HEK293T (cell line): ENCODE measurements at regions not wholly inside any gene's neighbourhood (a gene's known extent, or its start where the extent isn't known, plus 50 kb on each side); places are given as distances from the start of the nearest gene placed in this dataset.

ENCODE experiments used
- ARNT ChIP-seq: fragments of 450-650 bp; IDR thresholded peaks from 2 replicates; pipeline ENCODE4 v1.6.1; 2017; ENCODE audit warnings: mild to moderate bottlenecking
- BHLHE40 ChIP-seq: fragments of 450-650 bp; IDR thresholded peaks from 2 replicates; pipeline ENCODE4 v1.6.1; 2016; ENCODE audit warnings: mild to moderate bottlenecking, moderate library complexity, borderline replicate concordance
- ELF4 ChIP-seq: fragments of 450-650 bp; IDR thresholded peaks from 2 replicates; pipeline ENCODE4 v1.6.1; 2017; ENCODE audit warnings: antibody characterized with exemption
- FOXA1 ChIP-seq: fragments of 450-650 bp; IDR thresholded peaks from 2 replicates; pipeline ENCODE4 v1.6.1; 2016; ENCODE audit warnings: mild to moderate bottlenecking
- FOXK2 ChIP-seq: fragments of 450-650 bp; IDR thresholded peaks from 2 replicates; pipeline ENCODE4 v1.6.1; 2016; ENCODE audit warnings: mild to moderate bottlenecking
- FOXM1 ChIP-seq: fragments of 450-650 bp; IDR thresholded peaks from 2 replicates; pipeline ENCODE4 v1.6.1; 2017; ENCODE audit warnings: mild to moderate bottlenecking, borderline replicate concordance
- HDGF ChIP-seq: fragments of 450-650 bp; IDR thresholded peaks from 2 replicates; pipeline ENCODE4 v1.6.1; 2017; ENCODE audit warnings: antibody characterized with exemption, borderline replicate concordance
- LEF1 ChIP-seq: fragments of 450-650 bp; IDR thresholded peaks from 2 replicates; pipeline ENCODE4 v1.6.1; 2017; ENCODE audit warnings: mild to moderate bottlenecking, borderline replicate concordance
- PKNOX1 ChIP-seq: fragments of 450-650 bp; IDR thresholded peaks from 2 replicates; pipeline ENCODE4 v1.6.1; 2016
- SP1 ChIP-seq: fragments of 450-650 bp; IDR thresholded peaks from 2 replicates; pipeline ENCODE4 v1.6.1; 2017
- SUZ12 ChIP-seq: fragments of 450-650 bp; IDR thresholded peaks from 2 replicates; pipeline ENCODE4 v1.6.1; 2016; ENCODE audit warnings: mild to moderate bottlenecking
- TARDBP ChIP-seq: fragments of 450-650 bp; IDR thresholded peaks from 2 replicates; pipeline ENCODE4 v1.6.1; 2016
- ZNF384 ChIP-seq: fragments of 450-650 bp; IDR thresholded peaks from 2 replicates; pipeline ENCODE4 v1.6.1; 2016

- no peak for TF ChIP-seq ZNF384
- TF ChIP-seq LEF1: no peak
- no peak for TF ChIP-seq ARNT
- no peak for TF ChIP-seq TARDBP
- no peak for TF ChIP-seq SP1
- no peak for TF ChIP-seq FOXM1
- no peak for TF ChIP-seq HDGF
- TF ChIP-seq PKNOX1: no peak
- TF ChIP-seq FOXA1: no peak
- TF ChIP-seq SUZ12: no peak
- TF ChIP-seq BHLHE40: no peak
- no peak for TF ChIP-seq FOXK2
- TF ChIP-seq ELF4: no peak
These were observed 427.1 kb downstream of the PRELID2 start for GRCh38 chr5:145408048-145408341.
